ENCODE measurements at regions not wholly inside any gene's neighbourhood (a gene's known extent, or its start where the extent isn't known, plus 50 kb on each side); places are given as distances from the start of the nearest gene placed in this dataset.

- Histone ChIP-seq H3K9me3 (no peaks in the 10 kb centered on the region), H3K27me3 (ENCODE audit: low read depth) (no peaks in the 10 kb centered on the region), H3K36me3 (no peaks in the 10 kb centered on the region), H3K27ac (no peak overlapping the region), H3K4me1 (no peaks in the 10 kb centered on the region), H3K4me3 (no peak overlapping the region)
- intact Hi-C loops (cut with DNase I): no loop called here
- DNase-seq (no peak), ATAC-seq (no peak)
- no peak for TF ChIP-seq CTCF (IDR thresholded peaks at IDR 0.05)
Observed at GRCh38 chr1:67991546-67991945, 58.9 kb downstream of the DIRAS3 start.

GRCh38 chr1:67988066-67988465 lies 62.4 kb downstream of the DIRAS3 start:
- Histone ChIP-seq H3K27ac (no peak overlapping the region), H3K4me3 (no peak overlapping the region), H3K9me3 (no peaks in the 10 kb centered on the region), H3K27me3 (ENCODE audit: low read depth) (no peaks in the 10 kb centered on the region), H3K4me1 (no peaks in the 10 kb centered on the region), H3K36me3 (no peaks in the 10 kb centered on the region)
- no peak for TF ChIP-seq CTCF (IDR thresholded peaks at IDR 0.05)
- ATAC-seq: no peak
- DNase-seq: no peak
- intact Hi-C loops (cut with DNase I): no loop called here

- intact Hi-C loops (cut with DNase I): no loop called here
- no peaks in the 10 kb centered on the region for H3K9me3 ChIP-seq
- ATAC-seq (no peak), DNase-seq (no peak)
- no peak overlapping the region for H3K4me3 ChIP-seq
- TF ChIP-seq CTCF (IDR thresholded peaks at IDR 0.05): no peak
- H3K27ac ChIP-seq: no peak overlapping the region
- no peaks in the 10 kb centered on the region for H3K36me3 ChIP-seq
- H3K4me1 ChIP-seq: no peaks in the 10 kb centered on the region
- H3K27me3 ChIP-seq (ENCODE audit: low read depth): no peaks in the 10 kb centered on the region
Observed at GRCh38 chr1:67987046-67987799, 63.2 kb downstream of the DIRAS3 start.

GRCh38 chr1:67983867-67984266 lies 66.6 kb downstream of the DIRAS3 start:
- intact Hi-C loops (cut with DNase I): no loop called here

GRCh38 chr1:67980028-67980427 lies 70.4 kb downstream of the DIRAS3 start:
- intact Hi-C loops (cut with DNase I): no loop called here
- DNase-seq (no peak), ATAC-seq (no peak)
- Histone ChIP-seq H3K27me3 (ENCODE audit: low read depth) (no peaks in the 10 kb centered on the region), H3K36me3 (no peaks in the 10 kb centered on the region), H3K27ac (no peak overlapping the region), H3K4me3 (no peak overlapping the region), H3K9me3 (no peaks in the 10 kb centered on the region), H3K4me1 (no peaks in the 10 kb centered on the region)
- TF ChIP-seq CTCF (IDR thresholded peaks at IDR 0.05): no peak

More at GRCh38 chr1:67983867-67984266, 66.6 kb downstream of the DIRAS3 start:
- ATAC-seq (no peak), DNase-seq (no peak)
- Histone ChIP-seq H3K27ac (no peak overlapping the region), H3K36me3 (no peaks in the 10 kb centered on the region), H3K4me3 (no peak overlapping the region), H3K4me1 (no peaks in the 10 kb centered on the region), H3K9me3 (no peaks in the 10 kb centered on the region), H3K27me3 (ENCODE audit: low read depth) (no peaks in the 10 kb centered on the region)
- no peak for TF ChIP-seq CTCF (IDR thresholded peaks at IDR 0.05)
